H1 (cell line): ENCODE measurements at regions not wholly inside any gene's neighbourhood (a gene's known extent, or its start where the extent isn't known, plus 50 kb on each side); places are given as distances from the start of the nearest gene placed in this dataset.

Experiments
- CTCF ChIA-PET: fragments of 300-600 bp; sonication (Branson Sonifier 250); formaldehyde crosslinking; loops from one replicate; lab custom pipeline; 2021; ENCODE audit not compliant: partially characterized antibody; lab: Charles Lee
- POLR2A ChIA-PET: fragments of 300-600 bp; sonication (Branson Sonifier 250); formaldehyde crosslinking; loops from one replicate; lab custom pipeline; 2021; ENCODE audit warnings: inconsistent platforms; ENCODE audit not compliant: partially characterized antibody; lab: Charles Lee
- DNase-seq, 2 experiments: peaks; one replicate each; pipeline versions ENCODE4 v3.0.0 to v3.0.0-alpha.2; 2010 to 2022; ENCODE audit warnings: low spot score in 2 of 2, low read depth in 1 of 2, mixed read lengths in 1 of 2
- FAIRE-seq: peaks from 2 replicates; lab custom pipeline; 2011; peaks lifted over from hg19 to GRCh38; lab: Jason Lieb, UNC
- H2AFZ ChIP-seq: 2 replicates; pipeline ENCODE4 v1.8.1; 2012; ENCODE audit warnings: low read length, inconsistent platforms
- H2AK5ac ChIP-seq: 2 replicates; pipeline ENCODE4 v1.6.1; 2013; ENCODE audit warnings: low read depth, low read length
- H2BK120ac ChIP-seq: replicated peaks from 2 replicates; pipeline ENCODE3; 2013; ENCODE audit warnings: low read depth, low read length, inconsistent platforms
- H2BK12ac ChIP-seq: 2 replicates; pipeline ENCODE4 v1.6.1; 2013; ENCODE audit warnings: low read depth, low read length
- H2BK15ac ChIP-seq: 2 replicates; pipeline ENCODE4 v1.6.1; 2013; ENCODE audit warnings: low read length
- H2BK20ac ChIP-seq: 2 replicates; pipeline ENCODE4 v1.6.1; 2013; ENCODE audit warnings: low read length
- H2BK5ac ChIP-seq: 2 replicates; pipeline ENCODE4 v1.6.1; 2013; ENCODE audit warnings: low read depth, low read length
- H3K14ac ChIP-seq: 2 replicates; pipeline ENCODE4 v1.6.1; 2013; ENCODE audit warnings: inconsistent platforms; ENCODE audit not compliant: insufficient read length
- H3K18ac ChIP-seq: 2 replicates; pipeline ENCODE4 v1.6.1; 2013; ENCODE audit warnings: low read length; ENCODE audit errors: extremely low read depth
- H3K23ac ChIP-seq: 2 replicates; pipeline ENCODE4 v1.6.1; 2013; ENCODE audit warnings: inconsistent platforms; ENCODE audit not compliant: insufficient read length
- H3K23me2 ChIP-seq: 2 replicates; pipeline ENCODE4 v1.6.1; 2013; ENCODE audit warnings: low read depth, low read length
- H3K27ac ChIP-seq: 2 replicates; pipeline ENCODE4 v1.6.1; 2011; ENCODE audit warnings: low read depth, low read length, inconsistent platforms
- H3K27me3 ChIP-seq, 4 experiments: replicated peaks in 1 of 4; 1 replicate in 1 of 4; 2 replicates in 3 of 4; pipeline versions ENCODE4 v1.6.1 to v1.8.1; 2011 to 2013; ENCODE audit warnings: low read length in 3 of 4, mild to moderate bottlenecking in 3 of 4, inconsistent platforms in 2 of 4, mixed read lengths in 2 of 4, moderate library complexity in 1 of 4; ENCODE audit not compliant: control insufficient read depth in 3 of 4, insufficient read depth in 3 of 4; ENCODE audit errors: extremely low read depth in 1 of 4
- H3K36me3 ChIP-seq, 4 experiments: 2 replicates each; pipeline versions ENCODE4 v1.6.1 to v1.8.1; 2011 to 2013; ENCODE audit warnings: mild to moderate bottlenecking in 4 of 4, low read length in 3 of 4, moderate library complexity in 2 of 4, control low read depth in 1 of 4, inconsistent platforms in 1 of 4; ENCODE audit not compliant: insufficient read depth in 4 of 4, control insufficient read depth in 2 of 4
- H3K4ac ChIP-seq: replicated peaks from 2 replicates; pipeline ENCODE3; 2013; ENCODE audit warnings: low read length, low read depth, mixed read lengths, inconsistent platforms; ENCODE audit not compliant: insufficient read length
- H3K4me1 ChIP-seq, 4 experiments: replicated peaks in 1 of 4; 1 replicate in 1 of 4; 2 replicates in 3 of 4; pipeline versions ENCODE4 v1.6.1 to v1.8.1; 2011 to 2013; ENCODE audit warnings: low read length in 3 of 4, inconsistent platforms in 2 of 4, mixed read lengths in 1 of 4; ENCODE audit not compliant: insufficient read depth in 4 of 4, control insufficient read depth in 3 of 4
- H3K4me2 ChIP-seq, 2 experiments: 2 replicates each; pipeline versions ENCODE4 v1.6.1 to v1.8.1; 2011 to 2013; ENCODE audit warnings: low read depth in 2 of 2, low read length in 2 of 2, control low read depth in 1 of 2, inconsistent platforms in 1 of 2, mild to moderate bottlenecking in 1 of 2; ENCODE audit not compliant: insufficient read depth in 1 of 2
- H3K4me3 ChIP-seq, 4 experiments: fragments of 200-600, 300-600 bp in 1 of 4; sonication (generic), shearing (Covaris generic), sonication (Bioruptor Twin) in 1 of 4; 2 replicates each; pipeline versions ENCODE4 v1.5.1 to v1.8.1; 2011 to 2016; ENCODE audit warnings: low read length in 4 of 4, low read depth in 3 of 4, control low read depth in 2 of 4, inconsistent platforms in 2 of 4, mild to moderate bottlenecking in 2 of 4, mixed read lengths in 1 of 4, moderate library complexity in 1 of 4; ENCODE audit not compliant: insufficient read depth in 2 of 4; ENCODE audit errors: extremely low read depth in 1 of 4
- H3K56ac ChIP-seq: replicated peaks from 2 replicates; pipeline ENCODE3; 2013; ENCODE audit warnings: low read depth, mild to moderate bottlenecking, mixed read lengths, low read length, inconsistent platforms; ENCODE audit not compliant: insufficient read length
- H3K79me1 ChIP-seq: 2 replicates; pipeline ENCODE4 v1.6.1; 2013; ENCODE audit warnings: low read depth, low read length, control low read depth
- H3K79me2 ChIP-seq, 2 experiments: 2 replicates each; pipeline versions ENCODE4 v1.6.1 to v1.8.1; 2012 to 2013; ENCODE audit warnings: low read length in 2 of 2, mild to moderate bottlenecking in 2 of 2, inconsistent platforms in 1 of 2; ENCODE audit not compliant: insufficient read depth in 2 of 2, control insufficient read depth in 1 of 2
- H3K9ac ChIP-seq, 4 experiments: replicated peaks in 1 of 4; 1 replicate in 1 of 4; 2 replicates in 3 of 4; pipeline versions ENCODE4 v1.6.1 to v1.8.1; 2011 to 2013; ENCODE audit warnings: low read depth in 3 of 4, low read length in 3 of 4, control low read depth in 2 of 4, mild to moderate bottlenecking in 2 of 4, moderate library complexity in 2 of 4, inconsistent platforms in 1 of 4; ENCODE audit errors: extremely low read depth in 1 of 4
- H3K9me3 ChIP-seq, 2 experiments: 2 replicates each; pipeline versions ENCODE4 v1.6.1 to v1.8.1; 2012 to 2013; ENCODE audit warnings: mild to moderate bottlenecking in 2 of 2, moderate library complexity in 2 of 2, control low read depth in 1 of 2, inconsistent platforms in 1 of 2, low read depth in 1 of 2, low read length in 1 of 2, mixed read lengths in 1 of 2; ENCODE audit not compliant: insufficient read depth in 2 of 2
- H4K20me1 ChIP-seq, 2 experiments: replicated peaks in 1 of 2; 2 replicates each; pipeline versions ENCODE3 to v1.8.1; 2011 to 2013; ENCODE audit warnings: inconsistent platforms in 2 of 2, low read length in 2 of 2, mild to moderate bottlenecking in 1 of 2; ENCODE audit not compliant: insufficient read depth in 2 of 2, control insufficient read depth in 1 of 2
- H4K5ac ChIP-seq: 2 replicates; pipeline ENCODE4 v1.6.1; 2013; ENCODE audit warnings: low read length, low read depth, mixed read lengths, inconsistent platforms; ENCODE audit not compliant: insufficient read length
- H4K8ac ChIP-seq: 2 replicates; pipeline ENCODE4 v1.8.0; 2013; ENCODE audit warnings: mild to moderate bottlenecking, moderate library complexity, low read length, inconsistent platforms; ENCODE audit not compliant: insufficient read depth; ENCODE audit errors: extremely low read depth
- H4K91ac ChIP-seq: replicated peaks from 2 replicates; pipeline ENCODE3; 2013; ENCODE audit warnings: low read length, mixed read lengths, inconsistent platforms; ENCODE audit not compliant: insufficient read length
- ASH2L ChIP-seq: fragments of 200-600, 300-600 bp; sonication (generic); IDR thresholded peaks from one replicate; pipeline ENCODE4 v1.7.1; 2017; ENCODE audit warnings: low read length
- CHD2 ChIP-seq: IDR thresholded peaks from 2 replicates; pipeline ENCODE4 v1.6.1; 2012; ENCODE audit warnings: low read length, improper control_type of control experiment
- FOSL1 ChIP-seq: IDR thresholded peaks from 2 replicates; pipeline ENCODE4 v1.6.1; 2011; ENCODE audit warnings: mild to moderate bottlenecking, low read depth, low read length, moderate library complexity; ENCODE audit not compliant: insufficient read depth
- GTF2F1 ChIP-seq: IDR thresholded peaks from 2 replicates; pipeline ENCODE4 v1.6.1; 2012; ENCODE audit warnings: low read depth, low read length, improper control_type of control experiment, borderline replicate concordance
- HDAC6 ChIP-seq: IDR thresholded peaks from one replicate; pipeline ENCODE4 v1.7.1; 2012; ENCODE audit warnings: low read depth, mild to moderate bottlenecking, inconsistent platforms, low read length, moderate library complexity
- KDM4A ChIP-seq: IDR thresholded peaks from one replicate; pipeline ENCODE4 v1.7.1; 2012; ENCODE audit warnings: low read depth, mild to moderate bottlenecking, moderate library complexity, low read length, inconsistent platforms; ENCODE audit not compliant: severe bottlenecking
- RXRA ChIP-seq: IDR thresholded peaks from 2 replicates; pipeline ENCODE4 v1.6.1; 2011; ENCODE audit warnings: low read depth, mild to moderate bottlenecking, low read length, moderate library complexity; ENCODE audit not compliant: insufficient read depth
- SIX5 ChIP-seq: IDR thresholded peaks from 2 replicates; pipeline ENCODE4 v1.6.1; 2011; ENCODE audit warnings: mild to moderate bottlenecking, low read depth, low read length
- SP2 ChIP-seq: IDR thresholded peaks from 2 replicates; pipeline ENCODE4 v1.6.1; 2012; ENCODE audit warnings: mild to moderate bottlenecking, low read length, inconsistent platforms
- SP4 ChIP-seq: IDR thresholded peaks from 2 replicates; pipeline ENCODE4 v1.6.1; 2012; ENCODE audit warnings: low read length, inconsistent platforms
- TAF1 ChIP-seq: IDR thresholded peaks from 2 replicates; pipeline ENCODE4 v1.6.1; 2011; ENCODE audit warnings: mild to moderate bottlenecking, low read depth, low read length
- WGBS, 2 experiments: shearing (Covaris generic) in 1 of 2; methylation state at CpG; one replicate each; pipeline versions ENCODE4 v1.1.6 to v1.1.7; 2013 to 2015; ENCODE audit warnings: low lambda C conversion rate in 2 of 2, mixed read lengths in 2 of 2, inconsistent platforms in 1 of 2, low coverage in 1 of 2, missing lambda C conversion rate in 1 of 2; ENCODE audit not compliant: insufficient replicate concordance in 2 of 2, insufficient coverage in 1 of 2, insufficient read length in 1 of 2; ENCODE audit errors: extremely low coverage in 1 of 2, missing lambda C conversion rate in 1 of 2; 5-methylcytosine and 5-hydroxymethylcytosine counted together
- TF ChIP-seq, protein P1 (sequence below): IDR thresholded peaks from 2 replicates; pipeline ENCODE4 v1.6.1; 2011; ENCODE audit warnings: low read depth, mild to moderate bottlenecking, low read length; ENCODE audit not compliant: insufficient read depth

DNA sequence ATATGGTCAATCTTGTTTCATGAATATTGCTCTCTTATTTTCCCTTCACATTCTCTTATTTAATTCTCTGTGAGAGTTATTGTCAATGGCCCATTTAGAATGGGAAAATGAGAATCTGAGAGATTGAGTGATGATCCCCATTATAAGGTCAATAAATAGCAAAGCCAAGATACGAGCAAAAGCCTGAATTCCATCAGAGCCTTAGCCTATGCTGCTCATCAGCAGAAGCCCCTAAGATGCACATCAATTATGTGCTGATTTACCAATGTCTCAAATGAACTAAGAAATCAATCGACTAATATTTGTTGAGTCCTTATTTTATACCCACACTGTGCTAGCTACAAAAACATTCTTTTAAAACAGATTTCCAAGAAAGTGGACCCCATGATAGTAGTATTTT is 330.8 kb upstream of the DDI1 start:
- DNase-seq, result no peak
- CTCF ChIA-PET, result interaction anchor here (1.0 kb wide), 1 partner anchor 32 kb away, joined by 4 read pairs; no protein-coding TSS in a partner anchor
- H3K4me3 ChIP-seq, result no peak overlapping the region
- H3K23ac ChIP-seq, result no peak overlapping the region
- no peak overlapping the region for H2BK5ac ChIP-seq
- H4K8ac ChIP-seq, result no peak overlapping the region
- H4K20me1 ChIP-seq, result no peaks in the 10 kb centered on the region
- H3K14ac ChIP-seq, result no peak overlapping the region
- no peak overlapping the region for H4K5ac ChIP-seq
- H3K4me2 ChIP-seq, result no peak overlapping the region
- no peak overlapping the region for H3K9ac ChIP-seq
- no peak overlapping the region for H3K27ac ChIP-seq
- peaks cover 0 to 1% (median 0%) of the 10 kb centered on the region in 4 experiments; a peak in 1 of 7 replicates for H3K27me3 ChIP-seq
- H2AK5ac ChIP-seq, result no peak overlapping the region
- no peaks in the 10 kb centered on the region for H3K36me3 ChIP-seq
- POLR2A ChIA-PET, result no interaction called here
- FAIRE-seq, result no peak
- no peak for TF ChIP-seq HDAC6
- no peak for TF ChIP-seq ASH2L
- TF ChIP-seq, protein P1, sequence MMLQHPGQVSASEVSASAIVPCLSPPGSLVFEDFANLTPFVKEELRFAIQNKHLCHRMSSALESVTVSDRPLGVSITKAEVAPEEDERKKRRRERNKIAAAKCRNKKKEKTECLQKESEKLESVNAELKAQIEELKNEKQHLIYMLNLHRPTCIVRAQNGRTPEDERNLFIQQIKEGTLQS, result no peak
- no peak for TF ChIP-seq SP2
- TF ChIP-seq KDM4A, result no peak
- TF ChIP-seq CHD2, result no peak
- no peak for TF ChIP-seq FOSL1
- TF ChIP-seq SIX5, result no peak
- TF ChIP-seq TAF1, result no peak
- TF ChIP-seq RXRA, result no peak
- TF ChIP-seq GTF2F1, result no peak
- no peak for TF ChIP-seq SP4
- no peak overlapping the region for H2BK12ac ChIP-seq
- no peaks in the 10 kb centered on the region for H3K79me2 ChIP-seq
- no peak overlapping the region for H3K56ac ChIP-seq
- H4K91ac ChIP-seq, result no peak overlapping the region
- H3K23me2 ChIP-seq, result no peaks in the 10 kb centered on the region
- no peak overlapping the region for H2BK20ac ChIP-seq
- H3K9me3 ChIP-seq, result no peaks in the 10 kb centered on the region
- no peak overlapping the region for H2AFZ ChIP-seq
- no peak overlapping the region for H2BK15ac ChIP-seq
- H2BK120ac ChIP-seq, result no peak overlapping the region
- WGBS, 2 experiments, result 85% methylated on average over 2 of the region's 2 CpGs; no CpG with 5 or more reads in 1 of the 2 experiments
- H3K4me1 ChIP-seq, result no peaks in the 10 kb centered on the region
- H3K79me1 ChIP-seq, result no peaks in the 10 kb centered on the region
- no peak overlapping the region for H3K18ac ChIP-seq
- H3K4ac ChIP-seq, result no peak overlapping the region
